Activated CD8-positive, alpha-beta memory T cell treated with anti-CD3 and anti-CD28 coated beads, Interleukin-2, amount 10 ng/mL, durations not matched to agents 7 days and 5 days (primary cell): ENCODE measurements at regions not wholly inside any gene's neighbourhood (a gene's known extent, or its start where the extent isn't known, plus 50 kb on each side); places are given as distances from the start of the nearest gene placed in this dataset.
"Not testable (repeated sequence)": the region's sequence is repeated elsewhere in the genome, so short reads cannot be mapped to it uniquely, and the experiment has no call there.

ENCODE experiments used
- ATAC-seq: fragments of 150-1000 bp; cut with Tn5 transposase; one replicate; pipeline ENCODE4 v1.10.0; 2021; ENCODE audit warnings: moderate library complexity
- CTCF ChIA-PET: fragments of 350-600 bp; sonication (Branson Sonifier 250); formaldehyde crosslinking; loops from one replicate; lab custom pipeline; 2021; ENCODE audit warnings: antibody characterized with exemption; lab: Charles Lee
- DNase-seq: peaks from one replicate; pipeline ENCODE4 v3.0.0-alpha.2; 2020
- H3K27ac Mint-ChIP-seq: one replicate; pipeline ENCODE4 v1.8.0; 2021; ENCODE audit warnings: mild to moderate bottlenecking, mixed read lengths
- H3K27me3 Mint-ChIP-seq: one replicate; pipeline ENCODE4 v1.8.0; 2021; ENCODE audit warnings: mixed read lengths
- H3K36me3 Mint-ChIP-seq: one replicate; pipeline ENCODE4 v1.8.0; 2021; ENCODE audit warnings: mild to moderate bottlenecking, mixed read lengths
- H3K4me1 Mint-ChIP-seq: one replicate; pipeline ENCODE4 v1.8.0; 2021; ENCODE audit warnings: mixed read lengths
- H3K4me3 Mint-ChIP-seq: one replicate; pipeline ENCODE4 v1.8.0; 2021; ENCODE audit warnings: mild to moderate bottlenecking, moderate library complexity, mixed read lengths
- H3K9me3 Mint-ChIP-seq: one replicate; pipeline ENCODE4 v1.8.0; 2022; ENCODE audit warnings: low read depth, mixed read lengths

GRCh38 chr9:110125207-110125751, 82.7 kb downstream of the C9orf152 start:
- no peak overlapping the region for H3K4me3 Mint-ChIP-seq
- peaks cover 6% of the 10 kb centered on the region for H3K4me1 Mint-ChIP-seq
- H3K9me3 Mint-ChIP-seq: no peaks in the 10 kb centered on the region
- CTCF ChIA-PET: no interaction called here
- H3K27me3 Mint-ChIP-seq: peaks cover 2% of the 10 kb centered on the region
- H3K27ac Mint-ChIP-seq: no peak overlapping the region
- no peaks in the 10 kb centered on the region for H3K36me3 Mint-ChIP-seq
- ATAC-seq (no peak), DNase-seq (no peak)

DNA sequence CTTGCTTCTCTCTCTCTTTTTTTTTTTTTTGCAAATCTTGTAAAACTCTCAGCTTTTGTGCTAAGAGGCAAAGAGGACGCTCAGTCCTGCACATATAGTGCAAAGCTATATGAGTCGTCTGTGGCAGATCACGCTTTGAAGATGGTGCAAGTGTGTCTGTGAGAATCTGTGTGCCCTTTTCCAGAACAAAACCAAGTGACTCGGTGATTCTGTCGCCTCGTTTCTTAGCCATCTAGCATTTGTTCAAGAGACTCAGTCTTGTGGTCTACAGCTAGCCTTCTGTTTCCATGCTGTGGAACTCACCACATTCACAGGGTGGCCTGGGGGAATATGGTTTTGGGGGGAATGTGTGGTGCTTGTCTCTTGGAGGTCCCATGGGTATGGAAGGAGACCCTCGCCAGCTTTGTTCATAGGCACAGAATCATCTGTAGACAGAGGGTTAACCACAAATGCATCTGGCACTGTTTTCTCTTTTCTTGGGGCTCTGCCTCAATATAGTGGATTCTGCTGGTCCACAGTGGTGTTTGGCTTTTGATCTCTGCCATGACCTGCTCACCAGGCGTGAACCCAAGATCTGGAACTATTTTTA, 82.1 kb downstream of the C9orf152 start:
- ATAC-seq: no peak
- no peak for DNase-seq
- no peaks in the 10 kb centered on the region for H3K36me3 Mint-ChIP-seq
- H3K4me3 Mint-ChIP-seq: no peak overlapping the region
- H3K4me1 Mint-ChIP-seq: peaks cover 6% of the 10 kb centered on the region
- H3K27me3 Mint-ChIP-seq: peaks cover 6% of the 10 kb centered on the region
- H3K27ac Mint-ChIP-seq: no peak overlapping the region
- H3K9me3 Mint-ChIP-seq: no peaks in the 10 kb centered on the region
- CTCF ChIA-PET: no interaction called here

DNA sequence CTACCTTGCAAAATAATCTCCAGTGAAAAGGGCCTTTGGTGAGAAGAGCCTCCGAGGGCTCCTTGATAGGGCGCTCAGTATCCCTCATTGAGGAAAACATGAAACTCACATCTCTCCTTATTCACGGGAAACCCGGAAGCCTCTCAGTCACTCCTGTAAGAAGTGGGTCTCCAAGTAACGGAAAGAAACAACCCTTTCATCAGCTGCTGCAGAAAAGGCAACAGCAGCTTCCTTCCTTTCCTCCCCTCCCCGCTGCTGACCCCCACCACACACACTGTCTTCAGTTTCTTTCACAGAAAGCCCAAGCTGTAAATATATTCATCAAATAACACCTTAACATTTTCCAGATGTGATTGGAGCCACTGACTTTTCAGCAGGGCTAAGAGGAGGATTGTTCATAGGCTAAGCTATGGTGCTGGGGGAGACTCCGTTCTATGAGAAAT, 81.4 kb downstream of the C9orf152 start:
- Mint-ChIP-seq H3K4me3 (no peak overlapping the region), H3K9me3 (no peaks in the 10 kb centered on the region), H3K4me1 (peaks cover 6% of the 10 kb centered on the region), H3K27me3 (peaks cover 7% of the 10 kb centered on the region), H3K27ac (no peak overlapping the region), H3K36me3 (no peaks in the 10 kb centered on the region)
- CTCF ChIA-PET: no interaction called here
- ATAC-seq: no peak
- no peak for DNase-seq

GRCh38 chr9:110126986-110127864, 80.7 kb downstream of the C9orf152 start:
- Mint-ChIP-seq H3K9me3 (no peaks in the 10 kb centered on the region), H3K27me3 (peaks cover 7% of the 10 kb centered on the region), H3K4me3 (no peak overlapping the region), H3K36me3 (no peaks in the 10 kb centered on the region), H3K27ac (no peak overlapping the region), H3K4me1 (peaks cover 6% of the 10 kb centered on the region)
- CTCF ChIA-PET: interaction anchor here (1.0 kb wide), 1 partner anchor 15 kb away, joined by 3 read pairs; no protein-coding TSS in a partner anchor
- no peak for DNase-seq
- ATAC-seq: no peak

DNA sequence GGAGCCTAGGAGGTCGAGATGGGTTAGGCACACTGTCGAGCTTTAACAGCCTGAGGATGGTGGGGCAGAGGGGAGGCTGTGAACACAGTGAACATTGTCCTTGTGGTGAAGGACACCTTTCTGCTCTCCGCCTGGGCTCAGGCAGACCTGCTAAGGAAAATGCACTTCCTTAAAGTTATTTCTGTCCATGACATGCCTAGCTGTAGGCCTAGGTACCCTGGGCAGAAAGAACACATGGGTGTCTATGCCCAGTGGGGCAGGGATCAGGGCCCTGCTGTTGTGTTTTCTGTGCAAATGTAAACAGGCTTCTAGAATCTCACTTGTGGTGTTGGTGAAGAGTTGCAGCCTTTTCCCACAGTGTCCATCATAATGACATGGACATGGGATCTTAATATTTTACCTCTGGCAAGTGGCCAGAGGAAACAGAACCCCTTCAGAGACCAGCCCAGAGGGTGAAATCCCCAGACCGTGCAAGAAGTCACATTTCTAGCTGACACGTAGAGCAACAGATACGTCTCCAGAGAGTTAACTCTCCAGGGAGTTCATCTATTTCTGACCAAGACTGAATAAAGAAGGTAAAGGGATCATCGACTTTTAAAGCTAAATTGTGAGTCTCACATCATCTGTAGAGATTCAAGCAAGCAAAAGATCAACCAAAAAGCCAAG, 79.2 kb downstream of the C9orf152 start:
- CTCF ChIA-PET: interaction anchor here (1.0 kb wide), 1 partner anchor 225 kb away, joined by 3 read pairs; no protein-coding TSS in a partner anchor
- DNase-seq (no peak), ATAC-seq (no peak)
- peaks cover 7% of the 10 kb centered on the region for H3K27me3 Mint-ChIP-seq
- peaks cover 6% of the 10 kb centered on the region for H3K4me1 Mint-ChIP-seq
- H3K4me3 Mint-ChIP-seq: no peak overlapping the region
- H3K36me3 Mint-ChIP-seq: no peaks in the 10 kb centered on the region
- no peaks in the 10 kb centered on the region for H3K9me3 Mint-ChIP-seq
- no peak overlapping the region for H3K27ac Mint-ChIP-seq

DNA sequence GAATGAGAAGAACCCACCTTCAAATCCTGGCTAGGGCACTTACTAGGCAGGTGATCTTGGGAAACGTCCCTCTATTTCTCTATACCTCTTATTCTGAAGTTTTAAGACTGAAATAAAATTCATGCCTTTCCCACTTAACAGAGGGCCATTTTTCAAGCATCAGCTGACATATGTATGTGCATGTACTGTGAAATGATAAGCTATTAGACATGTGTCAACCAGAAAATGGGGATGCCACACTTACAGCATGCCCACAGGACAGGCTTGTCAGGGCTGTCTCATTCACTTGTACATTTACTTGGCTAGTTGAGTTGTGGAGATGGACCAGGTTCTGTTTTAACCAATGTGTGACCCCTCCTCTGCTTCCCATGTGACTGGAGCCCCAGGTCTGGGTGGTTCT, 78.5 kb downstream of the C9orf152 start:
- no peak overlapping the region for H3K4me3 Mint-ChIP-seq
- ATAC-seq: no peak
- H3K27me3 Mint-ChIP-seq: peaks cover 7% of the 10 kb centered on the region
- H3K9me3 Mint-ChIP-seq: no peaks in the 10 kb centered on the region
- no peak for DNase-seq
- CTCF ChIA-PET: no interaction called here
- H3K36me3 Mint-ChIP-seq: no peaks in the 10 kb centered on the region
- H3K4me1 Mint-ChIP-seq: peaks cover 6% of the 10 kb centered on the region
- no peak overlapping the region for H3K27ac Mint-ChIP-seq

GRCh38 chr9:110130211-110130610, 77.7 kb downstream of the C9orf152 start:
- CTCF ChIA-PET: no interaction called here
- DNase-seq (no peak), ATAC-seq (no peak)
- no peak overlapping the region for H3K27ac Mint-ChIP-seq
- H3K4me1 Mint-ChIP-seq: peaks cover 6% of the 10 kb centered on the region
- no peaks in the 10 kb centered on the region for H3K36me3 Mint-ChIP-seq
- peaks cover 7% of the 10 kb centered on the region for H3K27me3 Mint-ChIP-seq
- H3K9me3 Mint-ChIP-seq: no peaks in the 10 kb centered on the region
- H3K4me3 Mint-ChIP-seq: no peak overlapping the region

GRCh38 chr9:110130791-110131416, 77.1 kb downstream of the C9orf152 start:
- Mint-ChIP-seq H3K9me3 (no peaks in the 10 kb centered on the region), H3K36me3 (no peaks in the 10 kb centered on the region), H3K4me3 (no peak overlapping the region), H3K27ac (no peak overlapping the region), H3K27me3 (peaks cover 7% of the 10 kb centered on the region), H3K4me1 (peaks cover 4% of the 10 kb centered on the region)
- no peak for DNase-seq
- CTCF ChIA-PET: interaction anchor here (1.0 kb wide), 1 partner anchor 12 kb away, joined by 3 read pairs; no protein-coding TSS in a partner anchor
- ATAC-seq: no peak

- Mint-ChIP-seq H3K27ac (no peak overlapping the region), H3K9me3 (no peaks in the 10 kb centered on the region), H3K36me3 (no peaks in the 10 kb centered on the region), H3K4me1 (peaks cover 1% of the 10 kb centered on the region), H3K4me3 (no peak overlapping the region), H3K27me3 (peaks cover 7% of the 10 kb centered on the region)
- CTCF ChIA-PET: interaction anchor here (1.0 kb wide), 1 partner anchor 11 kb away, joined by 3 read pairs; no protein-coding TSS in a partner anchor
- no peak for ATAC-seq
- DNase-seq: no peak
These were observed 76.5 kb downstream of the C9orf152 start for GRCh38 chr9:110131499-110131898.

DNA sequence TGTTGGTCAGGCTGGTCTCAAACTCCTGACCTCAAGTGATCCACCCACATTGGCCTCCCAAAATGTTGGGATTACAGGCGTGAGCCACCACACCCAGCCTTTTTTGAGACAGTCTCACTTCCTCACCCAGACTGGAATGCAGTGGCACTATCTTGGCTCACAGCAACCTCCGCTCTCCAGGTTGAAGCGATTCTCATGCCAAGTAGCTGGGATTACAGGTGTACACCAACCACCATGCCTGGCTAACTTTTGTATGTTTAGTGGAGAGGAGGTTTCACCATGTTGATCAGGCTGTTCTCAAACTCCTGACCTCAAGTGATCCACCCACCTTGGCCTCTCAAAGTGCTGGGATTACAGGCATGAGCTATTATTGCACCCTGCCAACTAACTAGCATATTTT, 75.4 kb downstream of the C9orf152 start:
- H3K36me3 Mint-ChIP-seq, H3K9me3 Mint-ChIP-seq, H3K4me1 Mint-ChIP-seq, DNase-seq, H3K4me3 Mint-ChIP-seq, H3K27me3 Mint-ChIP-seq, CTCF ChIA-PET, H3K27ac Mint-ChIP-seq, ATAC-seq: not testable (repeated sequence)

DNA sequence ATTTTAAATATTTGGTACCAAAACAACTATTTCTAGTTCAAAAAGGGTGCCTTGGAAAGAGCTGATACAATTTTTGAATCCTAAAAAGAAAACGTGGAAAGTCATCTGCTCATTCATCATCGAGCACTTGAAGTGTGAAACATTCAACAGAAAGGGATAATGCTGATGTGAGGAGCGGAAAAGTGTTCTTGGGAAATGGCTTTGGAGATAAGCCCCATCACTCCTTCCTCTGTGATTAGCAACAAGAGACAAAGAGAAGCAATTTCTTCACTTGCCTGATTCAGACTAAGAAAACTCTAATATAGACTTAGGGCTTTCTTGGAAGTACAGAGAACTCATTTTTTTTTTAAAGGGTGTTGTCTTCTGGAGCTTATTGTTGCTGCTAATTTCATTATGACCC, 74.9 kb downstream of the C9orf152 start:
- Mint-ChIP-seq H3K9me3 (no peaks in the 10 kb centered on the region), H3K27ac (no peak overlapping the region), H3K27me3 (peaks cover 7% of the 10 kb centered on the region), H3K4me1 (no peaks in the 10 kb centered on the region), H3K4me3 (no peak overlapping the region), H3K36me3 (peaks cover 3% of the 10 kb centered on the region)
- CTCF ChIA-PET: no interaction called here
- DNase-seq: no peak
- ATAC-seq: no peak

DNA sequence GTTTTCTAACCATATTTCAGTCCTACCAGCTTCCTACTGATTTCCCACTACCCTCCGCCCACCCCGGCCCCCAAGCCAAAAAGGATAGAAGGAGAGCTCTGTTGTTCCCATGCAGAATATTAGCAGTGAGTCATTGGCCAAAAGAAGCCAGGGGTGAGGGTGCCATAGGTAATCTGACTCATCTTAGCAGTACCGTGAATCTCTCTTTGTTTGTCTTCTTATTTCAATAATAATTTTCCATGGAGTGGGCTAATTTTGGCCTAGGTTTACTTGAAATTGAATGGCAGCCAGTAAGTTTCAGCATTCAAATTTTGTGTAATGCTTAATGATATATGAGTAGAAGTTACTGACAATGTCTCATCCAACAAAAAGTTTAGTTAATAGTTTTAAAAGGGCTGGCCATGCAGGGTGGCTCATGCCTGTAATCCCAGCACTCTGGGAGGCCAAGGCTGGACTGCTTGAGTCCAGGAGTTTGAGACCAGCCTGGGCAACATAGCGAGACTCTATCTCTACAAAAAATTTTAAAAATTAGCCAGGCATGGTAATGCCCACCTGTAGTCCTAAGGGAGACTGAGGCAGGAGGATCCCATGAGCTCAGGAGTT, 74.2 kb downstream of the C9orf152 start:
- no peaks in the 10 kb centered on the region for H3K9me3 Mint-ChIP-seq
- no peaks in the 10 kb centered on the region for H3K4me1 Mint-ChIP-seq
- H3K27ac Mint-ChIP-seq: no peak overlapping the region

GRCh38 chr9:110135846-110136245, 72.1 kb downstream of the C9orf152 start:
- ATAC-seq (no peak), DNase-seq (no peak)
- H3K27me3 Mint-ChIP-seq: peaks cover 9% of the 10 kb centered on the region
- no peak overlapping the region for H3K4me3 Mint-ChIP-seq
- no peak overlapping the region for H3K27ac Mint-ChIP-seq
- H3K36me3 Mint-ChIP-seq: peaks cover 7% of the 10 kb centered on the region
- CTCF ChIA-PET: no interaction called here
- no peaks in the 10 kb centered on the region for H3K4me1 Mint-ChIP-seq
- H3K9me3 Mint-ChIP-seq: no peaks in the 10 kb centered on the region

More for the DNA sequence above, 74.2 kb downstream of the C9orf152 start:
- CTCF ChIA-PET: no interaction called here
- Mint-ChIP-seq H3K4me3 (no peak overlapping the region), H3K36me3 (peaks cover 3% of the 10 kb centered on the region), H3K27me3 (peaks cover 7% of the 10 kb centered on the region)
- DNase-seq (no peak), ATAC-seq (no peak)
